ENCODE measurements at regions not wholly inside any gene's neighbourhood (a gene's known extent, or its start where the extent isn't known, plus 50 kb on each side); places are given as distances from the start of the nearest gene placed in this dataset.

- H3K27ac ChIP-seq: no peak overlapping the region
- no peaks in the 10 kb centered on the region for H3K27me3 ChIP-seq
- H3K9me3 ChIP-seq (ENCODE audit: low read depth): no peaks in the 10 kb centered on the region
- no peak for DNase-seq (ENCODE audit: low read depth in 1 of 2, low spot score in 1 of 2)
- TF ChIP-seq, protein P1, sequence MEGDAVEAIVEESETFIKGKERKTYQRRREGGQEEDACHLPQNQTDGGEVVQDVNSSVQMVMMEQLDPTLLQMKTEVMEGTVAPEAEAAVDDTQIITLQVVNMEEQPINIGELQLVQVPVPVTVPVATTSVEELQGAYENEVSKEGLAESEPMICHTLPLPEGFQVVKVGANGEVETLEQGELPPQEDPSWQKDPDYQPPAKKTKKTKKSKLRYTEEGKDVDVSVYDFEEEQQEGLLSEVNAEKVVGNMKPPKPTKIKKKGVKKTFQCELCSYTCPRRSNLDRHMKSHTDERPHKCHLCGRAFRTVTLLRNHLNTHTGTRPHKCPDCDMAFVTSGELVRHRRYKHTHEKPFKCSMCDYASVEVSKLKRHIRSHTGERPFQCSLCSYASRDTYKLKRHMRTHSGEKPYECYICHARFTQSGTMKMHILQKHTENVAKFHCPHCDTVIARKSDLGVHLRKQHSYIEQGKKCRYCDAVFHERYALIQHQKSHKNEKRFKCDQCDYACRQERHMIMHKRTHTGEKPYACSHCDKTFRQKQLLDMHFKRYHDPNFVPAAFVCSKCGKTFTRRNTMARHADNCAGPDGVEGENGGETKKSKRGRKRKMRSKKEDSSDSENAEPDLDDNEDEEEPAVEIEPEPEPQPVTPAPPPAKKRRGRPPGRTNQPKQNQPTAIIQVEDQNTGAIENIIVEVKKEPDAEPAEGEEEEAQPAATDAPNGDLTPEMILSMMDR (IDR thresholded peaks at IDR 0.05; ENCODE audit: low read depth, low read length): no peak
- no peaks in the 10 kb centered on the region for H3K4me1 ChIP-seq (ENCODE audit: low read depth)
- no peak overlapping the region for H3K4me3 ChIP-seq
- no peaks in the 10 kb centered on the region for H3K36me3 ChIP-seq
These were observed 123.4 kb upstream of the ANO1 start for GRCh38 chr11:69954756-69955155.

DNA sequence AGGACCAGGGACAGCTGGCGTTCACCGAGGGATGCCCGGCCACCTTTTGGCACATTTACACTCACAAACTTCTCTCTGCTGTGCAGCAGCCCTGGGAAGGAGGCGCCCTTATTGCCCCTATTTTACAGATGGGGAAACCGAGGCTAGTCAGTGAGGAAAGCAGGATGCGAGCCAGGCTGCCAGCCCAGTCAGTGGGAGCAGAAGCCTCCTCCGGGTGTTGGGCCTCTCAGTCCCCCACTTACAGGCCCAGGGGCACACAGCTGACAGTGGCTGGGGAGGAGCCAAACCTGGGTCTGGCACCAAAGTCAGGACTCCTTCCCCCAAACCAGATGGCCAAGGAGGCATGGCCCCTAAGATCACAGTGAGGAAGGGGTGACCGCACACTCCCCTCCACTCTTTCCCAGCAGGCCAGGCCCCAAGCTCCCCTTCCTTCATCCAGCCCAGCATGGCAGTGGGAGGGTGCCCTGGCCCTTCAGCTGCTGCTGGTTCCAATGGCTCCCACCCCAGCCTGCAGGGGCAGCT, 121.4 kb upstream of the ANO1 start:
- Histone ChIP-seq H3K4me3 (no peak overlapping the region), H3K27ac (no peak overlapping the region), H3K36me3 (no peaks in the 10 kb centered on the region), H3K27me3 (no peaks in the 10 kb centered on the region), H3K4me1 (ENCODE audit: low read depth) (no peaks in the 10 kb centered on the region), H3K9me3 (ENCODE audit: low read depth) (no peaks in the 10 kb centered on the region)
- no peak for DNase-seq (ENCODE audit: low read depth in 1 of 2, low spot score in 1 of 2)
- TF ChIP-seq, protein P1 (IDR thresholded peaks at IDR 0.05; ENCODE audit: low read depth, low read length): no peak

GRCh38 chr11:69957849-69958248, 120.3 kb upstream of the ANO1 start:
- no peaks in the 10 kb centered on the region for H3K27me3 ChIP-seq
- H3K27ac ChIP-seq: no peak overlapping the region
- TF ChIP-seq, protein P1 (IDR thresholded peaks at IDR 0.05; ENCODE audit: low read depth, low read length): no peak
- no peaks in the 10 kb centered on the region for H3K36me3 ChIP-seq
- no peak overlapping the region for H3K4me3 ChIP-seq
- H3K9me3 ChIP-seq (ENCODE audit: low read depth): no peaks in the 10 kb centered on the region
- no peak for DNase-seq (ENCODE audit: low read depth in 1 of 2, low spot score in 1 of 2)
- no peaks in the 10 kb centered on the region for H3K4me1 ChIP-seq (ENCODE audit: low read depth)

DNA sequence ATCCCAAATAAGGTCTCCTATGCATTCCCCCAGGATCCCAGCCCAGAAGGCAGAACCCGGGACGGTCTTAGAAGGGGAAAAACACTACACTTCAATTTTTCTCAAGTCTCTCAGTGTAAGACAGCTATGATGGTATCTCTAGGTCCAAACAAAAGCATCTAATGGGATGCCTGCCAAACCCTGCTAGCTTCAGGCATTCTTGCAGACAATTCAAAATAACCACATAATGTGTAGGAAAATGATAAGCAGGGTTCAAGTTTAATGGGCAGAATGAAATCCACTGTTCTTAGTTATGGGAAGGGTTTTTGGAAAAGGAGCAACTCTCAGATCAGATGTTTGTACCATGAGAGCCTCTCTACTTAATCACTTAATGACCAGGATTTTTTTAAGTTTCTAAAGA, 119.8 kb upstream of the ANO1 start:
- no peak overlapping the region for H3K27ac ChIP-seq
- H3K27me3 ChIP-seq: no peaks in the 10 kb centered on the region
- no peaks in the 10 kb centered on the region for H3K4me1 ChIP-seq (ENCODE audit: low read depth)
- H3K4me3 ChIP-seq: no peak overlapping the region
- TF ChIP-seq, protein P1 (IDR thresholded peaks at IDR 0.05; ENCODE audit: low read depth, low read length): no peak
- H3K9me3 ChIP-seq (ENCODE audit: low read depth): no peaks in the 10 kb centered on the region
- DNase-seq (ENCODE audit: low read depth in 1 of 2, low spot score in 1 of 2): peak in 1 of 2 donors; percentile 67
- no peaks in the 10 kb centered on the region for H3K36me3 ChIP-seq

- DNase-seq (ENCODE audit: low read depth in 1 of 2, low spot score in 1 of 2): no peak
- H3K4me1 ChIP-seq (ENCODE audit: low read depth): no peaks in the 10 kb centered on the region
- no peaks in the 10 kb centered on the region for H3K27me3 ChIP-seq
- H3K4me3 ChIP-seq: no peak overlapping the region
- no peaks in the 10 kb centered on the region for H3K9me3 ChIP-seq (ENCODE audit: low read depth)
- no peak overlapping the region for H3K27ac ChIP-seq
- TF ChIP-seq, protein P1 (IDR thresholded peaks at IDR 0.05; ENCODE audit: low read depth, low read length): no peak
- no peaks in the 10 kb centered on the region for H3K36me3 ChIP-seq
These were observed 118.7 kb upstream of the ANO1 start for GRCh38 chr11:69959461-69959860.

DNA sequence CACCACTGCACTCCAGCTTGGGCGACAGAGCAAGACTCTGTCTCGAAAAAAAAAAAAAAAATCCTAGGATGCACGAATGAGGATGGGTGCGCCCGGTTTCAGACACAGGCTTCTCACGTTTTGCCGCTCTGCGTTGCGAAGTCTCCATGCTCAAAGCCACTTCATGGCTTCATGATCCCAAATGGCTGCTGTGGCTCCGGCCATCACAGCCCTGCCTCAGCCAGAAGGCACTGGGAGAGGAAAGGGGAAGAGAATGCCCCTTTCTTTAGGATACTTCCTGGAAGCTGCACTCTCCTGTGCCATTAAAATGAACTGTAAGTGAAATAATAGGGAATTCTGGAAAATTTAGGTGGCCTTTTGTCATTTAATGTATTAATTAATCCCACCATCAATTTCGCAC, 116.4 kb upstream of the ANO1 start:
- DNase-seq (ENCODE audit: low read depth in 1 of 2, low spot score in 1 of 2): no peak
- Histone ChIP-seq H3K9me3 (ENCODE audit: low read depth) (no peaks in the 10 kb centered on the region), H3K27ac (no peak overlapping the region), H3K36me3 (no peaks in the 10 kb centered on the region), H3K4me1 (ENCODE audit: low read depth) (no peaks in the 10 kb centered on the region), H3K4me3 (no peak overlapping the region), H3K27me3 (no peaks in the 10 kb centered on the region)
- TF ChIP-seq, protein P1 (IDR thresholded peaks at IDR 0.05; ENCODE audit: low read depth, low read length): no peak
